ACC112 (cell line): ENCODE measurements at regions not wholly inside any gene's neighbourhood (a gene's known extent, or its start where the extent isn't known, plus 50 kb on each side); places are given as distances from the start of the nearest gene placed in this dataset.

ENCODE experiments used
- H2AFZ ChIP-seq: fragments of 200-600 bp; sonication (generic); one replicate; pipeline ENCODE4 v1.6.0; 2017; ENCODE audit warnings: antibody characterized with exemption, low read length; ENCODE audit not compliant: unreplicated experiment
- H3K27ac ChIP-seq: fragments of 200-600 bp; sonication (generic); 2 replicates; pipeline ENCODE4 v1.5.1; 2014; ENCODE audit warnings: low read depth, mild to moderate bottlenecking, antibody characterized with exemption, low read length, moderate library complexity
- H3K27me3 ChIP-seq: fragments of 200-600 bp; sonication (generic); 2 replicates; pipeline ENCODE4 v1.6.1; 2014; ENCODE audit warnings: mild to moderate bottlenecking, antibody characterized with exemption, low read length, moderate library complexity, mixed read lengths; ENCODE audit not compliant: insufficient read depth
- H3K36me3 ChIP-seq: fragments of 200-600 bp; sonication (generic); 2 replicates; pipeline ENCODE4 v1.6.1; 2016; ENCODE audit warnings: mild to moderate bottlenecking, antibody characterized with exemption, low read length, moderate library complexity, mixed read lengths; ENCODE audit not compliant: insufficient read depth
- H3K4me1 ChIP-seq: fragments of 200-600 bp; sonication (generic); one replicate; pipeline ENCODE4 v1.6.1; 2016; ENCODE audit warnings: low read length, mixed read lengths; ENCODE audit not compliant: insufficient read depth, unreplicated experiment, control insufficient read depth
- H3K4me3 ChIP-seq: fragments of 200-600 bp; sonication (generic); 2 replicates; pipeline ENCODE4 v1.5.1; 2014; ENCODE audit warnings: mild to moderate bottlenecking, low read depth, low read length
- H3K79me2 ChIP-seq: fragments of 200-600 bp; sonication (generic); one replicate; pipeline ENCODE4 v1.6.0; 2016; ENCODE audit warnings: low read length; ENCODE audit not compliant: control insufficient read depth, unreplicated experiment, insufficient read depth

DNA sequence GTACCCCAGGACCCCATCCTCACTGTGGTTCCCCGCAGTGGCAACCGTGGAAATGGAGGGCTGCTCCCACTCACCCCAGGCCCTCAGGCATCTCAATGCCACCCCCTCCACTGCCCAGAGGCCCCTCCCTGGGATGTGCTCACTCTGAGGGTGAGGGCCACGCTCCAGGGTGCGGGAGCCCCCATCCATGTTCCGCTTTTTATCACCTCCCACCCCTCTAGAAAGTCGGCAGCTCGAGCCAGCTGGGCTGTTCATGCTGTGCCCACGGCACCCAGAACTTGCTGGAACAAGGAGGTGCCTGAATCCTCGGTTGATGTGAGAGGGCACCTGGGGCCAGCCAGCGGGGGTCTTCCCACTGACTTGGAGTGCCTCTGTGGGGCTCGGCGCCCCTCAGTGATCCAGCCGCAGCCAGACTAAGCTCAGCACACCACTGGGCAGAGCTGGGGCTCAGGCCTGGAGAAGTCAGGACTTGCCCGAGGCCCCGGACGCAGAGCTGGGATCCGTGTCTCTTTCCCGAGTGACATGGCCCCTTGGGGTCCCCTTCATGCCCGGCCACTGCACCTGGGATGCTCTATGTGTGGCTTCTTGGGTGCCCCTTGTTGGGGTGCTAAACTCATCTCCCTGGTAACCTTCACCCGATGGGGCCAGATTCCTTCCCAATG lies 143.1 kb upstream of the GSE1 start:
- H3K27me3 ChIP-seq: no peaks in the 10 kb centered on the region
- no peaks in the 10 kb centered on the region for H3K79me2 ChIP-seq
- H3K4me1 ChIP-seq: peaks cover 11% of the 10 kb centered on the region
- H3K36me3 ChIP-seq: no peaks in the 10 kb centered on the region
- H2AFZ ChIP-seq: no peak overlapping the region
- no peak overlapping the region for H3K27ac ChIP-seq
- no peak overlapping the region for H3K4me3 ChIP-seq

DNA sequence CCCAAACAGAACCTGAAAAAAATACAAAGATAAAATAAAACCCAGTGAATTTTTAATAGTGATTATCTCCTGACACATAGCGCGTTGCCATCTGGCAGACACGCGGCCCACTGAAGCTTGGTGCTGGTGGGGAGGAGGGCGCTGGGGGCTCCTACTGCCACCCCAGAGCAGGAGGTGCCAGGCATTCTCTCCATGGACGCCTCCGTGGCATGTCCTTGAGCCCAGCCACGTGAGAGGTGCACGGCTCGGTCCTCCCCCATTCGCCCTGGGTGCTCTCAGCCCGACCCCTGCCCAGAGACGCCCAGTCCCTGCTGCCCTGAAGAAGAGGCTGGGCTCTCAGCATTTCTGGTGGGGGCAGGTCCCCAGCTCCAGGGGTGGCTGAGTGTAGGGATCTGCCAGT lies 142.2 kb upstream of the GSE1 start:
- Histone ChIP-seq H3K79me2 (no peaks in the 10 kb centered on the region), H3K27ac (no peak overlapping the region), H2AFZ (no peak overlapping the region), H3K27me3 (no peaks in the 10 kb centered on the region), H3K4me1 (peaks cover 5% of the 10 kb centered on the region), H3K4me3 (no peak overlapping the region), H3K36me3 (no peaks in the 10 kb centered on the region)

DNA sequence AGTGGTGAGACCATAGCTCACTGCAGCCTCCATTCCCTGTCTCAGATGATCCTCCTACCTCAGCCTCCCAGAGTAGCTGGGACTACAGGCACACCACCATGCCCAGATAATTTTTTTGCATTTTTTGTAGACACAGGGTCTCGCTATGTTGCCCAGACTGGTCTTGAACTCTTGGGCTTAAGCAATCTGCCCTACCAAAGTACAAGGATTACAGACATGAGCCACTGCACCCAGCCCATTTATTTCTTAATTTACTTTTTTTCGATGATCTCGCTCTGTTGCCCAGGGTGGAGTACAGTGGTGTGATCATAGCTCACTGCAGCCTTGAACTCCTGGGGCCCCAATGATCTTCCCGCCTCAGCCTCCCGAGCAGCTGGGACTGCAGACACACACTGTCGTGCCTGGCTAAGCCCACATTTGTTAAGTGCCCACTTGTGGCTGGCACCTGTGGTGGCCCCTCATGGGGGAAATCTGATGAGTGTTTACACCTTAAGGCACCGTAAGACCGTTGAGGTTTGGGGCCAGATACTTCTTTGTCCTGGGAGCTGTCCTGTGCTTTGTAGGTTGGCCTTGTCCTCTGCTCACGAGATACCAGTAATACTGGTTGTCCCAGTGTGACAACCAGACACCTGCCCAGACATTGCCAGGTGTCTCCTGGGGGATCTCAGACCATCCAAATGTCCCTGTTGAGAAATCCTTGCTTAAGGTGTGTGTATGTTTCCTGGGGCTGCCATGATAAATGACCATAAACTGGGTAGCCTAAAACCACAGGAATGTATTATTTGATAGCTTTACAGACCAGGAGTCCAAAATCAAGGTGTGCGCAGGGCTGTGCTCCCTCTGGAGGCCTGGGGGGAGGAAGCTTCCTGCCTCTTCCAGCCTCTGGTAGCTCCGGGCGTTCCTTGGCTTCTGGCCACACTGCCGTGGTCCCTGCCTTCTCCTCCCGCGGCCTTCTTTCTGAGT lies 141.4 kb upstream of the GSE1 start:
- Histone ChIP-seq H3K4me1 (no peaks in the 10 kb centered on the region), H3K4me3 (no peak overlapping the region), H3K27me3 (no peaks in the 10 kb centered on the region), H3K79me2 (no peaks in the 10 kb centered on the region), H3K27ac (no peak overlapping the region), H2AFZ (no peak overlapping the region), H3K36me3 (no peaks in the 10 kb centered on the region)

DNA sequence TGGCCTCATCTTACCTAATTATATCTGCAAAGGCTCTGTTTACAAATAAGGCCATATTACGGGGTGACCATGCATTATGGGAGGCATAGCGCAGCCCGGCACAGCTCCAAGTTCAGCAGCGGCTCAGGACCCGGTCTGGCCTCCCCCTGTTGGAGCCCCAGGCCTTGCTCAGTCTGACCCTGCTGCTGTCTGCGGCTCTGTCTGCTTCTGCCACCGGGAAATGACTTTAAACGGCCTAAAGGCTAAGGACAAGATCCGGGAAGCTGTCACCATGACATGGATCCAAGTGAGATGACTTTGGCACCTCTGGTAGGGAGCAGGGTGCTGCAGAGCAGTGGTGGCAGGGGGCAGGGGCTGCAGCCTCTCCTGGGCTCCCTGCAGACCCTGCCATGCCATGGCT lies 140.6 kb upstream of the GSE1 start:
- Histone ChIP-seq H3K36me3 (no peaks in the 10 kb centered on the region), H3K79me2 (no peaks in the 10 kb centered on the region), H3K4me1 (no peaks in the 10 kb centered on the region), H3K4me3 (no peak overlapping the region), H3K27me3 (no peaks in the 10 kb centered on the region), H3K27ac (no peak overlapping the region), H2AFZ (no peak overlapping the region)

DNA sequence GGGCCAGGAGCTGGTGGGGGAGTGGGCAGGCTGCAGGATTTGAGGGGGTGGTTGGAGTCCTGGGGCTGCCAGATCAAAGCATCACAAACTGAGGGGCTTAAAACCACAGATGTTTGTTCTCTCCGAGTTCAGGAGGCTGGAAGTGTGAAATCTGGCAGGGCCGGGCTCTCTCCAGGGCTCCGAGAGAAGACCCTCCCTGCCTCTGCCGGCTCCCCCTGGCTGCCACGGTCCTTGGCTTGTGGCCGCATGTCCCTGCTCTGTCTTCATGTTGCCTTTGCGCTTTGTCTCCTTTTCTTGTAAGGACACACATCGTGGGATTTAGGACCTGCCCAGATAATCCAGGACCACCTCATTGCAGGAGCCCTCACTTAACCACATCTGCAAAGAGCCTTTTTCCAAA lies 139.8 kb upstream of the GSE1 start:
- Histone ChIP-seq H3K27me3 (no peaks in the 10 kb centered on the region), H3K79me2 (no peaks in the 10 kb centered on the region), H3K27ac (no peak overlapping the region), H3K4me1 (no peaks in the 10 kb centered on the region), H2AFZ (no peak overlapping the region), H3K4me3 (no peak overlapping the region), H3K36me3 (no peaks in the 10 kb centered on the region)

DNA sequence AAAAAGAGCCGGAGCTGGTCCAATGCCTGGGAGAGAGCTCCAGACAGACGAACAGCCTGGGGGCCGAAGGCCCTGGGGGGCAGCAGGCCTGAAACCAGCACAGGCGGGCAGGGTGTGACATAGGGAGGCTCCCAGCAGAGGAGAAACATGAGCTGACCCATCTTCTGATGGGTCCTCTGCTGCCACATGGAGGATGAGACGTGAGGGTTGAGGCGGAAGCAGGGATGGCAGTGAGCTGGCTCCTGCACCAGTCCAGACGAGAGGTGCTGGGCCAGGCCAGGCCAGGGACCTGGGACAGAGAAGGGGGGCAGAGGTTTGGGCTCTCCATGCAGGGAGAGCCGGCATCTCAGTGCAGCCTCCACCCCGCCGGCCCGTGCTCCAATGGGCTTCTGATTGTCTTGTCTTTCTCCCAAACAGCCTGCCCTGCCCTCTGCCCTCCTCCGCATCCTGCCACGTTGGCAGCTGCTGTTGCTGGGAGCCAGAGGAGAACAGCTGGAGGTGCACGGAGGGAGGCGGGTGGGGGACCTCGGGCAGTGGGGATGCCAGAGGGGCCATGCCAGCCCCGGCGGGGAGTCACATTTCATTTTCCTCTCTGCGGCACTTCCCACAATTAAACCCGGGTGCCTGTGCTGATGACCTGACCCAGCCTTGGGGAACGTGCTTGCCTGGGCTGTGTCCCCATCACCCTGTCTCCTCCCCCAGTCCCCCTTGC lies 139.1 kb upstream of the GSE1 start:
- Histone ChIP-seq H3K4me1 (no peaks in the 10 kb centered on the region), H3K36me3 (no peaks in the 10 kb centered on the region), H3K79me2 (no peaks in the 10 kb centered on the region), H3K27ac (no peak overlapping the region), H3K4me3 (no peak overlapping the region), H3K27me3 (no peaks in the 10 kb centered on the region), H2AFZ (no peak overlapping the region)

DNA sequence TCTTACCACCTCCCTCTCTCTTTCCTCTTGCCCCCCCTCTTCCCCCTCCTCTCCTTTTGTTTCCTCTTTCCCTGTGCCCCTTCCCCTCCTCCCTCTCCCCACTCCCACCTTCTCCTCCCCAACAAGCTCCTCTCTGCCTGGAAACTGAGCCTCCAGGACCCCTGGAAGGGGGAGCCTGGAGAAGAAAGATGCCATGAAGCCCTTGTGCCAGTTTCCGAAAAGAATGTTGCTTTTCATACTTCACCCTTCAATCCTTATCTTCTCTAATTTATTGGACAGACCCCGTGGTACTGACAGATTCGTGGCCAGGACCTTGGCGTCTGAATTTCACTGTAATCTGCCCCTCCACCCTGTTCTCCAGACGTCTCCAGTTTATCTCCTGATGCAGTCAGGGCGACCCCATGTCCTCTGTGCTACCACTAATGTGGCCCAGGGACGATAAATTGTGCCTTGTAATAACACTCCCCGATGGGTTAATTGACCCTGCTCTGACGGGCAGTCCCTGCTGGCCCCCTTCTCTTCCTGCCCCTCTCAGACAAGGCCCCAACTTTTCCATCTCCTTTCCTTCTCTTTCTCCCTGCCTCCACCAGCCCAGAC lies 138.4 kb upstream of the GSE1 start:
- Histone ChIP-seq H3K4me1 (no peaks in the 10 kb centered on the region), H3K36me3 (no peaks in the 10 kb centered on the region), H2AFZ (no peak overlapping the region), H3K79me2 (no peaks in the 10 kb centered on the region), H3K4me3 (no peak overlapping the region), H3K27ac (no peak overlapping the region), H3K27me3 (no peaks in the 10 kb centered on the region)

DNA sequence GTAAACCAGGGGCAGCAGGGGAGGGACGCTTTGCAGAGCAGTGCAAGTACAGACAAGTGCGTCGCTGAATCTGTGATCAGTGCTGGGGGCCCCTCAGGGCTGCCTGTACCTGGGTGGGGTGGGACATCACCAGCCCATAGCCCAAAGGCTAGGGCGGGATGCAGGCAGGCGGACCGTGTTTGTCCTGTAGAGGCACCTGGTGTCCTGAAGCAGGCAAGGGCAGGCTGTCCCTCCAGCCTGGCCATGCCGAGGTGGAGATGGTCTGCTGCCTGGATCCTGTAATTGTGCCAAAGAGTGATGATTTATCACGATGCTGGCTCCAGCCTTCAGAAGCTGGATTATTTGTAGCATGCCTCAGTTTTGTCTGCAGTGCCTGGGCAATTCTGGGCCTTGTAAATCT lies 137.9 kb upstream of the GSE1 start:
- Histone ChIP-seq H3K36me3 (no peaks in the 10 kb centered on the region), H3K4me3 (no peak overlapping the region), H3K27me3 (no peaks in the 10 kb centered on the region), H2AFZ (no peak overlapping the region), H3K79me2 (no peaks in the 10 kb centered on the region), H3K27ac (no peak overlapping the region), H3K4me1 (no peaks in the 10 kb centered on the region)

DNA sequence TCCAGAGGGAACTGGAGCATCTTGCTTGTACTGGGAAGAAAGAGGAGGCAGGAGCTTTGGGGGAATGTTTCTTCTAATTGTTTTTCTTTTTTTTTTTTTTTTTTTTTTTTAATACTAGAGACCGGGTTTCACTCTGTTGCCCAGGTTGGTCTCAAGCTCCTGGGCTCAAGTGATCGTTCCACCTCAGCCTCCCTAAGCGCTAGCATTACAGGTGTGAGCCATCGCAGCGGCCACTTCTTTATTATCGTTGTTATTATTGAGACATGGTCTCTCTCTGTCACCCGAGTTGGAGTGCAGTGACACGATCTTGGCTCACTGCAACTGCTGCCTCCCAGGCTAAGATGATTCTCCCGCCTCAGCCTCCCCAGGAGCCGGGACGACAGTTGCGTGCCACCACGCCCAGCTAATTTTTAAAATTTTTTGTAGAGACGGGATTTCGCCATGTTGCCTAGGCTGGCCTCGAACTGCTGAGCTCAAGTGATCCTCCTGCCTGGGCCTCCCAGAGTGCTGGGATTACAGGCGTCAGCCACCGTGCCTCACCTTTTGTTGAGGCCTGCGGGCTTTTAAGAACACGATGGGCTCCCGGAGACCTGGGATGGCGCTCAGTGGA lies 137.3 kb upstream of the GSE1 start:
- no peaks in the 10 kb centered on the region for H3K79me2 ChIP-seq
- no peak overlapping the region for H3K4me3 ChIP-seq
- no peaks in the 10 kb centered on the region for H3K4me1 ChIP-seq
- no peaks in the 10 kb centered on the region for H3K36me3 ChIP-seq
- no peaks in the 10 kb centered on the region for H3K27me3 ChIP-seq
- H2AFZ ChIP-seq: no peak overlapping the region
- H3K27ac ChIP-seq: no peak overlapping the region

DNA sequence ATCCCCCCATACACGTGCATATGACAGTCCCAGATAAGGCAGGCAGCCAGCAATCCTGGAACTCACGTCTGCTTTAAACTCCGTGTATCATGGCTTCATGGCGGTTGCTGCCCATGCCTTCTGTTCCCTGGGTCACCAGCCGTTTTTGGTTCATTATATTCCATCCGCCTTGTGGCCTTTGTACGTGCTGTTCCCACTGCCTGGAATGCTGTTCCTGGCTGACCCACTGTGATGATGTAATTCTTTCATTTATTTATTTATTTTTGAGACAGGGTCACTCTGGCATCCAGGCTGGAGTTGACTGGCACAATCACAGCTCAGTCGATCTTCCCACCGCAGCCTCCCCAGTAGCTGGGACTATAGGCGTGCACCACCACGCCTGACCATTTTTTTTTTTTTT lies 136.7 kb upstream of the GSE1 start:
- H3K4me3 ChIP-seq: no peak overlapping the region
- H3K27ac ChIP-seq: no peak overlapping the region
- no peak overlapping the region for H2AFZ ChIP-seq
- H3K27me3 ChIP-seq: no peaks in the 10 kb centered on the region
- no peaks in the 10 kb centered on the region for H3K79me2 ChIP-seq
- no peaks in the 10 kb centered on the region for H3K4me1 ChIP-seq
- H3K36me3 ChIP-seq: no peaks in the 10 kb centered on the region
